HG02938 (cell line): ENCODE measurements at regions not wholly inside any gene's neighbourhood (a gene's known extent, or its start where the extent isn't known, plus 50 kb on each side); places are given as distances from the start of the nearest gene placed in this dataset.

ENCODE experiments used
- ATAC-seq: cut with Tn5 transposase; IDR thresholded peaks from one replicate; pipeline ENCODE4 v1.9.1; 2021; ENCODE audit warnings: mild to moderate bottlenecking, moderate library complexity; ENCODE audit not compliant: unreplicated experiment

- no peak for ATAC-seq
These were observed 105.3 kb downstream of the SLC6A15 start for GRCh38 chr12:84807249-84807648.

- no peak for ATAC-seq
These were observed 107.1 kb downstream of the SLC6A15 start for GRCh38 chr12:84805474-84805858.

- ATAC-seq = no peak
These were observed 107.7 kb downstream of the SLC6A15 start for GRCh38 chr12:84804691-84805473.

- no peak for ATAC-seq
These were observed 108.9 kb downstream of the SLC6A15 start for GRCh38 chr12:84803661-84804060.

GRCh38 chr12:84802161-84802560, 110.4 kb downstream of the SLC6A15 start:
- no peak for ATAC-seq

GRCh38 chr12:84793558-84794367, 118.8 kb downstream of the SLC6A15 start:
- ATAC-seq = no peak

GRCh38 chr12:84791444-84791843, 121.2 kb downstream of the SLC6A15 start:
- ATAC-seq = no peak

- no peak for ATAC-seq
These were observed 123.4 kb downstream of the SLC6A15 start for GRCh38 chr12:84789184-84789583.

- ATAC-seq = no peak
These were observed 125.3 kb downstream of the SLC6A15 start for GRCh38 chr12:84787253-84787652.

GRCh38 chr12:84786622-84787021, 126.0 kb downstream of the SLC6A15 start:
- no peak for ATAC-seq

GRCh38 chr12:84785951-84786350, 126.6 kb downstream of the SLC6A15 start:
- ATAC-seq = no peak

GRCh38 chr12:84785281-84785680, 127.3 kb downstream of the SLC6A15 start:
- no peak for ATAC-seq

GRCh38 chr12:84779169-84779568, 133.4 kb downstream of the SLC6A15 start:
- no peak for ATAC-seq

GRCh38 chr12:84772281-84772680, 140.3 kb downstream of the SLC6A15 start:
- no peak for ATAC-seq

GRCh38 chr12:84767079-84767478, 145.5 kb downstream of the SLC6A15 start:
- ATAC-seq = no peak

GRCh38 chr12:84766375-84766774, 146.2 kb downstream of the SLC6A15 start:
- ATAC-seq = no peak

- ATAC-seq = no peak
These were observed 148.6 kb downstream of the SLC6A15 start for GRCh38 chr12:84764001-84764400.

GRCh38 chr12:84763107-84763506, 149.5 kb downstream of the SLC6A15 start:
- no peak for ATAC-seq

GRCh38 chr12:84760091-84760865, 152.3 kb downstream of the SLC6A15 start:
- ATAC-seq = no peak

GRCh38 chr12:84757978-84758377, 154.6 kb downstream of the SLC6A15 start:
- ATAC-seq = no peak

GRCh38 chr12:84756961-84757360, 155.6 kb downstream of the SLC6A15 start:
- ATAC-seq = no peak
